BLaER1 (cell line): ENCODE measurements at regions not wholly inside any gene's neighbourhood (a gene's known extent, or its start where the extent isn't known, plus 50 kb on each side); places are given as distances from the start of the nearest gene placed in this dataset.
"Not testable (repeated sequence)": the region's sequence is repeated elsewhere in the genome, so short reads cannot be mapped to it uniquely, and the experiment has no call there.

Source experiments
- H3K27ac ChIP-seq: shearing (Covaris generic); formaldehyde crosslinking; 2 replicates; pipeline ENCODE4 v1.8.1; 2022
- H3K27me3 ChIP-seq: shearing (Covaris generic); formaldehyde crosslinking; 2 replicates; pipeline ENCODE4 v1.8.1; 2022
- H3K36me3 ChIP-seq: shearing (Covaris generic); formaldehyde crosslinking; 2 replicates; pipeline ENCODE4 v1.8.1; 2022
- H3K4me1 ChIP-seq: shearing (Covaris generic); formaldehyde crosslinking; 2 replicates; pipeline ENCODE4 v1.8.1; 2022
- H3K4me2 ChIP-seq: shearing (Covaris generic); formaldehyde crosslinking; 2 replicates; pipeline ENCODE4 v1.8.1; 2022
- H3K4me3 ChIP-seq: shearing (Covaris generic); formaldehyde crosslinking; 2 replicates; pipeline ENCODE4 v1.8.1; 2022
- H3K9ac ChIP-seq: shearing (Covaris generic); formaldehyde crosslinking; 2 replicates; pipeline ENCODE4 v1.8.1; 2022
- H3K9me3 ChIP-seq: shearing (Covaris generic); formaldehyde crosslinking; 2 replicates; pipeline ENCODE4 v1.8.1; 2022
- H4K20me1 ChIP-seq: shearing (Covaris generic); formaldehyde crosslinking; 2 replicates; pipeline ENCODE4 v1.8.1; 2022
- Cebpa-rat ChIP-seq: shearing (Covaris generic); IDR thresholded peaks from 2 replicates; pipeline ENCODE4 v1.8.1; 2022

DNA sequence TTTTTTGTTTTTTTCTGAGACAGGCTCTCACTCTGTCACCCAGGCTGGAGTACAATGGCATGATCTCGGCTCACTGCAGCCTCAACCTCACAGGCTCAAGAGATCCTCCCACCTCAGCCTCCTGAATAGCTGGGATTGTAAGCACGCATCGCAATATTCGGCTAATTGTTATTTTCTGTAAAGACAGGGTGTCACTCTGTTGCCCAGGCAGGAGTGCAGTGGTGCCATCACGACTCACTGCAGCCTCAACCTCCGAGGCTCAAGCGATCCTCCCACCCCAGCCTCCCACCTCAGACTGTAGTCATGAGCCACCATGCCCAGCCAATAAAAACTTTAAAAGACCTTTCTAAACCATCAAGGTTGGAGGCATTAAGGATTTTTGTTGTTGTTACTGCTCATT is 57.4 kb upstream of the TFRC start:
- Histone ChIP-seq H3K9me3 (no peaks in the 10 kb centered on the region), H3K27ac (no peak overlapping the region), H3K27me3 (no peaks in the 10 kb centered on the region), H3K9ac (no peak overlapping the region), H3K4me1 (peaks cover 47% of the 10 kb centered on the region), H3K4me2 (no peak overlapping the region), H4K20me1 (no peaks in the 10 kb centered on the region), H3K4me3 (no peak overlapping the region), H3K36me3 (no peaks in the 10 kb centered on the region)
- TF ChIP-seq Cebpa-rat, result no peak

DNA sequence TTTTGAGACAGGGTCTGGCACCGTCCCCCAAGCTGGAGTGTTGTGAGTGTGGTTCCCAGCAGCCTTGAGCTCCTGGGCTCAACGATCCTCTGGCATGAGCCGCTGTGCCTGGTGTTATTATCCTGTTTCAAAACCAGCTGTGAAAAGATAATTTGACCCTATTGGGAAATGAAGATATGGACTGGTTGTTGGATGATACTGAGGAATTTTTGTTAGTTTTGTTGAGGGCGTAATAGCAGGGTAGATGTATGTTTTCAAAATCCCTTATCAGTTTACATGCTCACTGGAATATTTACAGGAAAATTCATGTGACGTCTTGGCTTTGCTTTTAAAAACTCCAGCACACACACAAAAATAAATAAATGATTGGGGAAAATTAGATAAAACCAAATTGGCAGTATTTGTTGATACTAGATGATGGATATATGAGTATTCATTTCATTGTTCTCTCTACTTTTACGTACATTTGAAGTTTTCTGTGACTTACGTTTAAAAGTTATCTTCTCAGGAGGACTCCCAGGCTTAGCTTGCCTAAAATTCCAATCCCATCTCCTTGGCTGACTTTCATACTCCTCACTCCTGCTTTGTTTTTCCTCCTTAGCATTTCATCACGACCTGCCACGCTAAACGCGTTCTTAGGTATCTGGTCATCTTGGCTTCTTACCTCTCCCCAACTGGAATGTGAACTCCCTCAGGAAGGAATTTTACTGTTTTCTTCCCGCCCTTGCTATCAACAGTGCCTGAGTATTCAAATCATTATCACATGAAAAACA is 56.8 kb upstream of the TFRC start:
- Histone ChIP-seq H3K27ac (no peak overlapping the region), H4K20me1 (no peaks in the 10 kb centered on the region), H3K4me3 (no peak overlapping the region), H3K36me3 (no peaks in the 10 kb centered on the region), H3K27me3 (no peaks in the 10 kb centered on the region), H3K4me1 (peaks cover 41% of the 10 kb centered on the region), H3K4me2 (no peak overlapping the region), H3K9me3 (no peaks in the 10 kb centered on the region), H3K9ac (no peak overlapping the region)
- no peak for TF ChIP-seq Cebpa-rat

DNA sequence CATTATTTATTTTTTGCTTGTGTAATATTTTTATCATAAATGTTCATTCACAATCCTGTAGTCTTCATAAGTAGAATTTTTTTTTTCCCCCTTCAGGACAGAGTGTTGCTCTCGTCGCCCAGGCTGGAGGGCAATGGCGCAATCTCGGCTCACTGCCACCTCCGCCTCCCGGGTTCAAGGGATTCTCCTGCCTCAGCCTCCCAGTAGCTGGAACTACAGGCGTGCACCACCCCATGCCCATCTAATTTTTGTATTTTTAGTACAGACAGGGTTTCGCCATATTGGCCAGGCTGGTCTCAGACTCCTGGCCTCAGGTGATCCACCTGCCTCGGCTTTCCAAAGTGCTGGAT is 54.7 kb upstream of the TFRC start:
- H3K4me1 ChIP-seq, result peaks cover 20% of the 10 kb centered on the region
- H3K9ac ChIP-seq, H3K27me3 ChIP-seq, H3K36me3 ChIP-seq, H3K9me3 ChIP-seq, H3K4me3 ChIP-seq, H3K4me2 ChIP-seq, H3K27ac ChIP-seq, H4K20me1 ChIP-seq: not testable (repeated sequence)

DNA sequence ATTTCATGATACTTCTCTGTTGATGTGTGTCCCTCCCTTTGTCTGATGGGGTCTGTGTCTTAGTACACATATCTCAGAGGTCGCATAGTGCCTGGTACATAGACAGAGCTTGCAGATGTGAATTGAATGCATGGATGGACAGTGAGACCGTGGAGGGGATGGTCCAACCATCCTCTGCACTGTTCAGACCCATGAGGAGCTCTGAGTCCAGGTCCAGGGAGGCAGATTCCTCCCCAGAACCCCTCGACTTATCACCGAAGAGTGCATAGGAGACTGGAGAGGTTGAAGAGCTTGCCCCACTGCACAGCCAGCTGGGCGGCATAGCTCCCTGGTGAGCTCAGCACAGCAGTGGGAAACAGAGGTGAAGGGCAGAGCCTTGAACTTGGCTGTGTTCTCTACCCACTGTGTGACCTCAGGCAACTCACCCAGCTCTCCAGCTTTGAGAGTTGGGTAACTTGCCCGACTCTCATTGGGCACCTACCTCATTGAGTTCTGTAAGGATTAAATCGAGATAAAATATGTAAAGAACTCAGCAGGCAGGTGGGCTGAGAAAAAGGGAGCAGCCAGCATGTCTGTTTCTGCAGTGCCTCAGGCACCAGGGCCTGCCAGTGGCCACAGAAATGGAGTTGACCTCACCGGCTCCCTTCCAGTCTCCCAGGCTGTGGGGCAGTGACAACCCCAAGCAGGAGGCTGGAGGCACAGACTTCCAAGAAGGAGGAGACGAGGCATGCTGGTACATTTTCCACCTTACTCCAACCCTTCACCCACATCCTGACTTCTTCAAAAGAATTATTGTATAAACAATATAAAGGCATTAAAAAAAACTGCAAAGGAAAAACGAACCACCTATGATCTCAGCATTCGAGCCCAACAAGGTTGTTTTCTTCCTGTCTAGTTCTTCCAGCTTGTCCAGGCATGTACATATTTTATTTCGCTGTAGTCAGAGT is 54.1 kb upstream of the TFRC start:
- H3K9ac ChIP-seq, result no peak overlapping the region
- no peak for TF ChIP-seq Cebpa-rat

DNA sequence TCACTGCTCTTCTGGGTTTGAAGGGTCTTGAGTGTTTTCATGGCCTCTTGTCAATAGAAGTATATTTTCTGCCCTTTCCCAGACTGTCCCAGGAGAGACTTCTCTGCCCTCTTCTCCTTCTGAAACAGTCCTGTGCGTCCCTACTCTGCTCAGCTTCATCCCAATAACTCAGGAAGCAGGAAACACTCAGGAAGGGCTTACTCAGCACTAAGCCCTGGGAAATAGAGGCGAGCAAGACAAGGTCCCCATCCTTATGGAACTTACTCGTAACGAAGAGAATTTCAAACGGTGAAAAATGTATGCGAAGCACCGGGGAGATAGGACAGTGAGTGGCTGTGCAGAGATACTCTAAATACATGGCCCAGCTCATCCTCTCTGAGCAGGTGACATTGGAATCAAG is 52.8 kb upstream of the TFRC start:
- Histone ChIP-seq H3K9me3 (no peaks in the 10 kb centered on the region), H3K27me3 (no peaks in the 10 kb centered on the region), H4K20me1 (no peaks in the 10 kb centered on the region), H3K36me3 (no peaks in the 10 kb centered on the region), H3K4me2 (no peak overlapping the region), H3K4me3 (no peak overlapping the region), H3K4me1 (peaks cover 12% of the 10 kb centered on the region), H3K9ac (no peak overlapping the region), H3K27ac (no peak overlapping the region)
- no peak for TF ChIP-seq Cebpa-rat

More for the DNA sequence above, 54.1 kb upstream of the TFRC start:
- Histone ChIP-seq H3K36me3 (no peaks in the 10 kb centered on the region), H3K4me2 (no peak overlapping the region), H4K20me1 (no peaks in the 10 kb centered on the region), H3K9me3 (no peaks in the 10 kb centered on the region), H3K4me3 (no peak overlapping the region), H3K27ac (no peak overlapping the region), H3K4me1 (peaks cover 13% of the 10 kb centered on the region), H3K27me3 (no peaks in the 10 kb centered on the region)

DNA sequence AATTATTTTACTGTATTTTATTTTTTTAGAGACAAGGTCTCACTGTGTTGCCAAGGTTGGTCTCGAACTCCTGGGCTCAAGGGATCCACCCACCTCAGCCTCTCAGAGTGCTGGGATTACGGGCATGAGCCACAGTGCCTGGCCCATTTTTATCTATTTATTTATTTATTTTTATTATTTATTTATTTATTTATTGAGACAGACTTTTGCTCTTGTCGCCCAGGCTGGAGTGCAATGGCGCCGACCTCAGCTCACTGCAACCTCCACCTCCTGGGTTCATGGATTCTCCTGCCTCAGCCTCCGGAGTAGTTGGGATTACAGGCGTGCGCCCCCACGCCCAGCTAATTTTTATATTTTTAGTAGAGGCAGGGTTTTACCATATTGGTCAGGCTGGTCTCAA is 52.0 kb upstream of the TFRC start:
- H3K27ac ChIP-seq, H4K20me1 ChIP-seq, H3K4me3 ChIP-seq, H3K4me2 ChIP-seq, H3K36me3 ChIP-seq, H3K9ac ChIP-seq, H3K27me3 ChIP-seq, H3K9me3 ChIP-seq: not testable (repeated sequence)
- peaks cover 14% of the 10 kb centered on the region for H3K4me1 ChIP-seq

DNA sequence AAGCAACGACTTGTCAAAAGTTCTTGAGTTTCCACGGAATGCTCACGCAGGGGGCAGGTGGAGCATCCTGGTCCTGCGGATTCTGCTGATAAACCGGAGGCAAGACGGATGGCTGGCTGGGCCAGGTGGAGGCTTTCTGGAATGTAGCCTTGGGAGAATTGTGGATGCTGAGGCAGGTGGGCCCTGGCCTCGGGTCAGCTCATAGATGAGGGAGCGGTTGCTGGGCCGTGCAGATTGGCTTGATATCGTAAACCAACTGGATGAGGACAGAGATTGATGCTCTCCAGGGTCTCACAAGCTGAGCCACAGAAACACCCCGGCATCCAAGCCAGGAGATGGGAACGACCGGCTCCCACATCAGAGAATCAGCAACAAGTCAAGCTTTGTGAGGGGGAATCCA is 50.0 kb upstream of the TFRC start:
- Histone ChIP-seq H4K20me1 (no peaks in the 10 kb centered on the region), H3K36me3 (no peaks in the 10 kb centered on the region), H3K4me3 (no peak overlapping the region), H3K27me3 (no peaks in the 10 kb centered on the region), H3K4me2 (no peak overlapping the region), H3K9ac (no peak overlapping the region), H3K9me3 (no peaks in the 10 kb centered on the region), H3K4me1 (peaks cover 27% of the 10 kb centered on the region), H3K27ac (no peak overlapping the region)
- TF ChIP-seq Cebpa-rat, result no peak
